ENCODE measurements at regions not wholly inside any gene's neighbourhood (a gene's known extent, or its start where the extent isn't known, plus 50 kb on each side); places are given as distances from the start of the nearest gene placed in this dataset.

GRCh38 chr6:71373943-71374342 is 85.3 kb downstream of the OGFRL1 start:
- no peaks in the 10 kb centered on the region for H3K9me3 ChIP-seq (replicated peaks; ENCODE audit: control insufficient read depth, insufficient read depth, low read length)
- no peak overlapping the region for H3K4me2 ChIP-seq (ENCODE audit: insufficient read depth, low read length)
- no peak overlapping the region for H3K4me3 ChIP-seq (replicated peaks in 1 of 3; ENCODE audit: insufficient read depth in 1 of 3, low read depth in 1 of 3, low read length in 3 of 3)
- CTCF ChIA-PET: interaction anchor here (1.2 to 3.1 kb wide), 3 partner anchors 15 to 184 kb away, joined by 4 to 7 read pairs (median 7); no protein-coding TSS in a partner anchor
- no peak for FAIRE-seq
- H3K79me2 ChIP-seq (ENCODE audit: control insufficient read depth, insufficient read depth, low read length): peaks cover 22% of the 10 kb centered on the region
- peaks cover 2 to 6% of the 10 kb centered on the region in 2 experiments for H3K36me3 ChIP-seq (ENCODE audit: control insufficient read depth in 2 of 2, extremely low read depth in 1 of 2, insufficient read depth in 2 of 2, low read length in 2 of 2)
- TF ChIP-seq CTCF (IDR thresholded peaks at IDR 0.05; ENCODE audit: extremely low read depth in 1 of 2, insufficient read depth in 1 of 2, low read depth in 1 of 2, low read length in 2 of 2) (no peak), MYC (IDR thresholded peaks at IDR 0.05; ENCODE audit: low read depth, low read length) (no peak), POLR2A (IDR thresholded peaks at IDR 0.05; ENCODE audit: low read depth, low read length) (no peak)
- H3K4me1 ChIP-seq (ENCODE audit: control insufficient read depth, extremely low read depth, insufficient read depth, low read length): no peaks in the 10 kb centered on the region
- POLR2A ChIA-PET: no interaction called here
- no peaks in the 10 kb centered on the region for H3K27me3 ChIP-seq (ENCODE audit: control insufficient read depth in 2 of 2, insufficient read depth in 2 of 2, low read length in 2 of 2)
- dilution Hi-C loops (cut with MboI; ENCODE audit: extremely low pct_ligation_motif_present, low sequenced_read_pairs) (no loop called here), intact Hi-C loops (cut with micrococcal nuclease) (no loop called here)
- H3K27ac ChIP-seq (ENCODE audit: insufficient read depth, low read depth, low read length): no peak overlapping the region
- H3K9ac ChIP-seq (replicated peaks; ENCODE audit: extremely low read depth, insufficient read depth, low read length): no peak overlapping the region
- DNase-seq (ENCODE audit: low read depth, low spot score): no peak
- H3K9me1 ChIP-seq (replicated peaks; ENCODE audit: control insufficient read depth, extremely low read depth, insufficient read depth, low read length): no peaks in the 10 kb centered on the region
- H2AFZ ChIP-seq (ENCODE audit: low read depth, low read length): no peak overlapping the region
- no peaks in the 10 kb centered on the region for H4K20me1 ChIP-seq (replicated peaks; ENCODE audit: control insufficient read depth, extremely low read depth, insufficient read depth, low read length)
- no TSS peak for BruUV-seq (replicated peaks)

GRCh38 chr6:71375676-71376075 is 87.1 kb downstream of the OGFRL1 start:
- ChIA-PET POLR2A (no interaction called here), CTCF (interaction anchor here (0.6 to 3.1 kb wide), 7 partner anchors 9 to 185 kb away, joined by 3 to 7 read pairs (median 5); no protein-coding TSS in a partner anchor)
- no peak overlapping the region for H3K9ac ChIP-seq (replicated peaks; ENCODE audit: extremely low read depth, insufficient read depth, low read length)
- intact Hi-C loops (cut with micrococcal nuclease): no loop called here
- no peaks in the 10 kb centered on the region for H3K27me3 ChIP-seq (ENCODE audit: control insufficient read depth in 2 of 2, insufficient read depth in 2 of 2, low read length in 2 of 2)
- peaks cover 27% of the 10 kb centered on the region for H3K79me2 ChIP-seq (ENCODE audit: control insufficient read depth, insufficient read depth, low read length)
- H3K9me1 ChIP-seq (replicated peaks; ENCODE audit: control insufficient read depth, extremely low read depth, insufficient read depth, low read length): no peaks in the 10 kb centered on the region
- no peak overlapping the region for H2AFZ ChIP-seq (ENCODE audit: low read depth, low read length)
- BruUV-seq (replicated peaks): no TSS peak
- no peak overlapping the region for H3K27ac ChIP-seq (ENCODE audit: insufficient read depth, low read depth, low read length)
- no peaks in the 10 kb centered on the region for H4K20me1 ChIP-seq (replicated peaks; ENCODE audit: control insufficient read depth, extremely low read depth, insufficient read depth, low read length)
- H3K4me2 ChIP-seq (ENCODE audit: insufficient read depth, low read length): no peak overlapping the region
- H3K9me3 ChIP-seq (replicated peaks; ENCODE audit: control insufficient read depth, insufficient read depth, low read length): no peaks in the 10 kb centered on the region
- no peak overlapping the region for H3K4me3 ChIP-seq (replicated peaks in 1 of 3; ENCODE audit: insufficient read depth in 1 of 3, low read depth in 1 of 3, low read length in 3 of 3)
- H3K4me1 ChIP-seq (ENCODE audit: control insufficient read depth, extremely low read depth, insufficient read depth, low read length): no peaks in the 10 kb centered on the region
- dilution Hi-C loops (cut with MboI; ENCODE audit: extremely low pct_ligation_motif_present, low sequenced_read_pairs): loop anchor here (25.0 kb wide), 1 partner anchor 137 kb away; no protein-coding TSS in a partner anchor
- peaks cover under 1 to 6% of the 10 kb centered on the region in 2 experiments for H3K36me3 ChIP-seq (ENCODE audit: control insufficient read depth in 2 of 2, extremely low read depth in 1 of 2, insufficient read depth in 2 of 2, low read length in 2 of 2)
- TF ChIP-seq POLR2A (IDR thresholded peaks at IDR 0.05; ENCODE audit: low read depth, low read length): no peak
- TF ChIP-seq MAX (IDR thresholded peaks at IDR 0.05; ENCODE audit: insufficient read depth, insufficient read length): no peak
- TF ChIP-seq JUN (IDR thresholded peaks at IDR 0.05; ENCODE audit: borderline replicate concordance, insufficient read depth, insufficient read length, low read depth): no peak
- TF ChIP-seq FOS (IDR thresholded peaks at IDR 0.05; ENCODE audit: borderline replicate concordance, insufficient read depth, low read length): no peak
- no peak for TF ChIP-seq CTCF (IDR thresholded peaks at IDR 0.05; ENCODE audit: extremely low read depth in 1 of 2, insufficient read depth in 1 of 2, low read depth in 1 of 2, low read length in 2 of 2)
- TF ChIP-seq MYC (IDR thresholded peaks at IDR 0.05; ENCODE audit: low read depth, low read length): no peak
- no peak for TF ChIP-seq GATA2 (IDR thresholded peaks at IDR 0.05; ENCODE audit: insufficient read depth, insufficient read length, low read depth, low read length)
- TF ChIP-seq POLR2AphosphoS5 (IDR thresholded peaks at IDR 0.05; ENCODE audit: insufficient read depth, low read depth, low read length): no peak
- TF ChIP-seq EZH2 (IDR thresholded peaks at IDR 0.05; ENCODE audit: borderline replicate concordance, low read depth, low read length, severe bottlenecking): no peak
- FAIRE-seq (no peak), DNase-seq (ENCODE audit: low read depth, low spot score) (no peak)
